Left renal cortex interstitium (tissue), 4 donors: ENCODE measurements at regions not wholly inside any gene's neighbourhood (a gene's known extent, or its start where the extent isn't known, plus 50 kb on each side); places are given as distances from the start of the nearest gene placed in this dataset.
"Not testable (repeated sequence)": the region's sequence is repeated elsewhere in the genome, so short reads cannot be mapped to it uniquely, and the experiment has no call there.

ENCODE experiments used
- DNase-seq, 4 donors: peaks; one replicate each; pipeline ENCODE4 v3.0.0-alpha.2; 2013; ENCODE audit warnings: low read depth in 4 of 4, low spot score in 2 of 4, missing footprints in 1 of 4

GRCh38 chr17:77622084-77622483 lies 336.4 kb upstream of the TNRC6C start:
- not testable (repeated sequence) for DNase-seq

- DNase-seq = no peak
Measured at GRCh38 chr17:77622647-77623046, 335.9 kb upstream of the TNRC6C start.

- not testable (repeated sequence) for DNase-seq
Measured at GRCh38 chr17:77623321-77623720, 335.2 kb upstream of the TNRC6C start.

GRCh38 chr17:77628035-77628434 lies 330.5 kb upstream of the TNRC6C start:
- DNase-seq = no peak

- not testable (repeated sequence) for DNase-seq
Measured at GRCh38 chr17:77629284-77629683, 329.2 kb upstream of the TNRC6C start.

GRCh38 chr17:77631307-77631706 lies 327.2 kb upstream of the TNRC6C start:
- DNase-seq = no peak

- no peak for DNase-seq
Measured at GRCh38 chr17:77632619-77633018, 325.9 kb upstream of the TNRC6C start.

GRCh38 chr17:77634710-77635109 lies 323.8 kb upstream of the TNRC6C start:
- no peak for DNase-seq

- DNase-seq = no peak
Measured at GRCh38 chr17:77635176-77635575, 323.3 kb upstream of the TNRC6C start.

- not testable (repeated sequence) for DNase-seq
Measured at GRCh38 chr17:77635785-77636184, 322.7 kb upstream of the TNRC6C start.

GRCh38 chr17:77636835-77637817 lies 321.4 kb upstream of the TNRC6C start:
- DNase-seq = no peak

GRCh38 chr17:77637818-77638575 lies 320.5 kb upstream of the TNRC6C start:
- no peak for DNase-seq

GRCh38 chr17:77640252-77640651 lies 318.3 kb upstream of the TNRC6C start:
- no peak for DNase-seq

- no peak for DNase-seq
Measured at GRCh38 chr17:77640916-77641605, 317.4 kb upstream of the TNRC6C start.

GRCh38 chr17:77641718-77642117 lies 316.8 kb upstream of the TNRC6C start:
- DNase-seq = no peak

- DNase-seq = no peak
Measured at GRCh38 chr17:77644181-77645071, 314.1 kb upstream of the TNRC6C start.

- peak in 3 of 4 donors; percentile 24 to 57 (median 51) for DNase-seq
Measured at GRCh38 chr17:77645072-77646045, 313.1 kb upstream of the TNRC6C start.

GRCh38 chr17:77646046-77646430 lies 312.5 kb upstream of the TNRC6C start:
- no peak for DNase-seq

GRCh38 chr17:77647531-77647930 lies 311.0 kb upstream of the TNRC6C start:
- no peak for DNase-seq
